Chondrocyte (in vitro differentiated cells): ENCODE measurements at regions not wholly inside any gene's neighbourhood (a gene's known extent, or its start where the extent isn't known, plus 50 kb on each side); places are given as distances from the start of the nearest gene placed in this dataset.

ENCODE experiments used
- DNase-seq: peaks from one replicate; pipeline ENCODE4 v3.0.0; 2021; ENCODE audit warnings: mixed read lengths, low spot score
- H3K27ac Mint-ChIP-seq: one replicate; pipeline ENCODE4 v1.8.0; 2021; ENCODE audit warnings: mild to moderate bottlenecking, moderate library complexity, mixed read lengths; ENCODE audit not compliant: unreplicated experiment
- H3K27me3 Mint-ChIP-seq: 2 replicates; pipeline ENCODE4 v1.8.0; 2021; ENCODE audit warnings: low read depth, mixed read lengths
- H3K36me3 Mint-ChIP-seq: 2 replicates; pipeline ENCODE4 v1.8.0; 2021; ENCODE audit warnings: low read depth, mixed read lengths
- H3K4me1 Mint-ChIP-seq: 2 replicates; pipeline ENCODE4 v1.8.0; 2021; ENCODE audit warnings: low read depth, mild to moderate bottlenecking, mixed read lengths
- H3K4me3 Mint-ChIP-seq: one replicate; pipeline ENCODE4 v1.8.0; 2021; ENCODE audit warnings: mild to moderate bottlenecking, moderate library complexity, mixed read lengths; ENCODE audit not compliant: unreplicated experiment
- H3K9me3 Mint-ChIP-seq: 2 replicates; pipeline ENCODE4 v1.8.0; 2021; ENCODE audit warnings: low read depth, mixed read lengths
- CTCF ChIP-seq: fragments of 200-600 bp; sonication (generic); IDR thresholded peaks from 2 replicates; pipeline ENCODE4 v1.5.0; 2021; ENCODE audit warnings: antibody characterized with exemption, mild to moderate bottlenecking, moderate library complexity

GRCh38 chr2:149988361-149988760, 400.8 kb upstream of the MMADHC start:
- Mint-ChIP-seq H3K36me3 (no peaks in the 10 kb centered on the region), H3K9me3 (no peaks in the 10 kb centered on the region), H3K27me3 (no peaks in the 10 kb centered on the region), H3K4me1 (peaks cover 37% of the 10 kb centered on the region), H3K27ac (no peak overlapping the region), H3K4me3 (no peak overlapping the region)
- no peak for DNase-seq
- no peak for TF ChIP-seq CTCF

- Mint-ChIP-seq H3K27me3 (no peaks in the 10 kb centered on the region), H3K36me3 (no peaks in the 10 kb centered on the region), H3K9me3 (peaks cover 6% of the 10 kb centered on the region), H3K4me1 (peaks cover 24% of the 10 kb centered on the region), H3K27ac (no peak overlapping the region), H3K4me3 (no peak overlapping the region)
- DNase-seq = no peak
- no peak for TF ChIP-seq CTCF
These were observed 399.3 kb upstream of the MMADHC start for GRCh38 chr2:149986861-149987260.

GRCh38 chr2:149984311-149984710, 396.7 kb upstream of the MMADHC start:
- peaks cover 8% of the 10 kb centered on the region for H3K4me1 Mint-ChIP-seq
- H3K4me3 Mint-ChIP-seq = no peak overlapping the region
- no peak for DNase-seq
- no peak overlapping the region for H3K27ac Mint-ChIP-seq
- peaks cover 6% of the 10 kb centered on the region for H3K36me3 Mint-ChIP-seq
- TF ChIP-seq CTCF = no peak
- no peaks in the 10 kb centered on the region for H3K27me3 Mint-ChIP-seq
- H3K9me3 Mint-ChIP-seq = peaks cover 20% of the 10 kb centered on the region

GRCh38 chr2:149972066-149972465, 384.5 kb upstream of the MMADHC start:
- Mint-ChIP-seq H3K9me3 (peaks cover 19% of the 10 kb centered on the region), H3K27me3 (no peaks in the 10 kb centered on the region), H3K4me3 (no peak overlapping the region), H3K36me3 (peaks cover 16% of the 10 kb centered on the region), H3K4me1 (no peaks in the 10 kb centered on the region), H3K27ac (no peak overlapping the region)
- TF ChIP-seq CTCF = no peak
- DNase-seq = no peak

GRCh38 chr2:149954981-149955600, 367.5 kb upstream of the MMADHC start:
- TF ChIP-seq CTCF = no peak
- H3K36me3 Mint-ChIP-seq = peaks cover 3% of the 10 kb centered on the region
- H3K27me3 Mint-ChIP-seq = no peaks in the 10 kb centered on the region
- H3K27ac Mint-ChIP-seq = no peak overlapping the region
- no peak overlapping the region for H3K4me3 Mint-ChIP-seq
- H3K4me1 Mint-ChIP-seq = no peaks in the 10 kb centered on the region
- H3K9me3 Mint-ChIP-seq = peaks cover 19% of the 10 kb centered on the region
- DNase-seq = no peak
